ENCODE measurements at regions not wholly inside any gene's neighbourhood (a gene's known extent, or its start where the extent isn't known, plus 50 kb on each side); places are given as distances from the start of the nearest gene placed in this dataset.
"Not testable (repeated sequence)": the region's sequence is repeated elsewhere in the genome, so short reads cannot be mapped to it uniquely, and the experiment has no call there.

GRCh38 chr5:125236981-125237380 is 490.5 kb upstream of the ZNF608 start:
- 13% methylated on average over 1 of the region's 1 CpG for WGBS, 2 experiments
- no peak overlapping the region for H3K4me3 ChIP-seq (ENCODE audit: insufficient read depth, low read depth, low read length)
- no peaks in the 10 kb centered on the region for H3K9me3 ChIP-seq (ENCODE audit: control insufficient read depth, low read length)
- H3K27me3 ChIP-seq (ENCODE audit: control insufficient read depth, insufficient read depth, low read length, poor library complexity, severe bottlenecking), result no peaks in the 10 kb centered on the region
- H3K27ac ChIP-seq (ENCODE audit: insufficient read depth, low read depth, low read length, poor library complexity, severe bottlenecking), result no peak overlapping the region
- H3K36me3 ChIP-seq (ENCODE audit: control insufficient read depth, insufficient read depth, low read length), result no peaks in the 10 kb centered on the region
- peaks cover 4% of the 10 kb centered on the region for H3K4me1 ChIP-seq (ENCODE audit: control insufficient read depth, insufficient read depth, low read length)

GRCh38 chr5:125244531-125244930 is 498.1 kb upstream of the ZNF608 start:
- 88% methylated on average over 1 of the region's 2 CpGs for WGBS, 2 experiments
- Histone ChIP-seq H3K27me3 (ENCODE audit: control insufficient read depth, insufficient read depth, low read length, poor library complexity, severe bottlenecking) (no peaks in the 10 kb centered on the region), H3K36me3 (ENCODE audit: control insufficient read depth, insufficient read depth, low read length) (no peaks in the 10 kb centered on the region), H3K27ac (ENCODE audit: insufficient read depth, low read depth, low read length, poor library complexity, severe bottlenecking) (no peak overlapping the region), H3K9me3 (ENCODE audit: control insufficient read depth, low read length) (peaks cover 4% of the 10 kb centered on the region), H3K4me3 (ENCODE audit: insufficient read depth, low read depth, low read length) (no peak overlapping the region), H3K4me1 (ENCODE audit: control insufficient read depth, insufficient read depth, low read length) (no peaks in the 10 kb centered on the region)

- peaks cover 4% of the 10 kb centered on the region for H3K9me3 ChIP-seq (ENCODE audit: control insufficient read depth, low read length)
- no peak overlapping the region for H3K27ac ChIP-seq (ENCODE audit: insufficient read depth, low read depth, low read length, poor library complexity, severe bottlenecking)
- no peak overlapping the region for H3K4me3 ChIP-seq (ENCODE audit: insufficient read depth, low read depth, low read length)
- no peaks in the 10 kb centered on the region for H3K4me1 ChIP-seq (ENCODE audit: control insufficient read depth, insufficient read depth, low read length)
- WGBS, 2 experiments, result 91 to 93% methylated on average over 4 of the region's 4 CpGs
- H3K27me3 ChIP-seq (ENCODE audit: control insufficient read depth, insufficient read depth, low read length, poor library complexity, severe bottlenecking), result no peaks in the 10 kb centered on the region
- no peaks in the 10 kb centered on the region for H3K36me3 ChIP-seq (ENCODE audit: control insufficient read depth, insufficient read depth, low read length)
These were observed 498.8 kb upstream of the ZNF608 start for GRCh38 chr5:125245216-125245615.

- Histone ChIP-seq H3K4me1 (ENCODE audit: control insufficient read depth, insufficient read depth, low read length) (no peaks in the 10 kb centered on the region), H3K27ac (ENCODE audit: insufficient read depth, low read depth, low read length, poor library complexity, severe bottlenecking) (no peak overlapping the region), H3K27me3 (ENCODE audit: control insufficient read depth, insufficient read depth, low read length, poor library complexity, severe bottlenecking) (no peaks in the 10 kb centered on the region), H3K9me3 (ENCODE audit: control insufficient read depth, low read length) (peaks cover 4% of the 10 kb centered on the region), H3K36me3 (ENCODE audit: control insufficient read depth, insufficient read depth, low read length) (no peaks in the 10 kb centered on the region), H3K4me3 (ENCODE audit: insufficient read depth, low read depth, low read length) (no peak overlapping the region)
- 92 to 97% methylated on average over 2 of the region's 2 CpGs for WGBS, 2 experiments
These were observed 503.0 kb upstream of the ZNF608 start for GRCh38 chr5:125249400-125249799.

- H3K27ac ChIP-seq (ENCODE audit: insufficient read depth, low read depth, low read length, poor library complexity, severe bottlenecking), result no peak overlapping the region
- H3K27me3 ChIP-seq (ENCODE audit: control insufficient read depth, insufficient read depth, low read length, poor library complexity, severe bottlenecking), result no peaks in the 10 kb centered on the region
- H3K4me3 ChIP-seq (ENCODE audit: insufficient read depth, low read depth, low read length), result no peak overlapping the region
- no peaks in the 10 kb centered on the region for H3K36me3 ChIP-seq (ENCODE audit: control insufficient read depth, insufficient read depth, low read length)
- H3K4me1 ChIP-seq (ENCODE audit: control insufficient read depth, insufficient read depth, low read length), result no peaks in the 10 kb centered on the region
- peaks cover 4% of the 10 kb centered on the region for H3K9me3 ChIP-seq (ENCODE audit: control insufficient read depth, low read length)
These were observed 505.3 kb upstream of the ZNF608 start for GRCh38 chr5:125251703-125252102.

- not testable (repeated sequence) for H3K27me3 ChIP-seq (ENCODE audit: control insufficient read depth, insufficient read depth, low read length, poor library complexity, severe bottlenecking); H3K4me3 ChIP-seq (ENCODE audit: insufficient read depth, low read depth, low read length); H3K27ac ChIP-seq (ENCODE audit: insufficient read depth, low read depth, low read length, poor library complexity, severe bottlenecking); H3K36me3 ChIP-seq (ENCODE audit: control insufficient read depth, insufficient read depth, low read length); H3K4me1 ChIP-seq (ENCODE audit: control insufficient read depth, insufficient read depth, low read length); H3K9me3 ChIP-seq (ENCODE audit: control insufficient read depth, low read length)
- 93 to 96% methylated on average over 7 of the region's 7 CpGs for WGBS, 2 experiments
These were observed 507.2 kb upstream of the ZNF608 start for GRCh38 chr5:125253634-125254033.

GRCh38 chr5:125254267-125254666 is 507.8 kb upstream of the ZNF608 start:
- Histone ChIP-seq H3K27me3 (ENCODE audit: control insufficient read depth, insufficient read depth, low read length, poor library complexity, severe bottlenecking) (no peaks in the 10 kb centered on the region), H3K4me3 (ENCODE audit: insufficient read depth, low read depth, low read length) (no peak overlapping the region), H3K9me3 (ENCODE audit: control insufficient read depth, low read length) (no peaks in the 10 kb centered on the region), H3K27ac (ENCODE audit: insufficient read depth, low read depth, low read length, poor library complexity, severe bottlenecking) (no peak overlapping the region), H3K36me3 (ENCODE audit: control insufficient read depth, insufficient read depth, low read length) (no peaks in the 10 kb centered on the region), H3K4me1 (ENCODE audit: control insufficient read depth, insufficient read depth, low read length) (no peaks in the 10 kb centered on the region)
- 78 to 79% methylated on average over 3 of the region's 3 CpGs for WGBS, 2 experiments

- no peaks in the 10 kb centered on the region for H3K9me3 ChIP-seq (ENCODE audit: control insufficient read depth, low read length)
- no peaks in the 10 kb centered on the region for H3K27me3 ChIP-seq (ENCODE audit: control insufficient read depth, insufficient read depth, low read length, poor library complexity, severe bottlenecking)
- no peaks in the 10 kb centered on the region for H3K4me1 ChIP-seq (ENCODE audit: control insufficient read depth, insufficient read depth, low read length)
- WGBS, 2 experiments, result 90% methylated on average over 3 of the region's 3 CpGs
- no peak overlapping the region for H3K27ac ChIP-seq (ENCODE audit: insufficient read depth, low read depth, low read length, poor library complexity, severe bottlenecking)
- no peaks in the 10 kb centered on the region for H3K36me3 ChIP-seq (ENCODE audit: control insufficient read depth, insufficient read depth, low read length)
- H3K4me3 ChIP-seq (ENCODE audit: insufficient read depth, low read depth, low read length), result no peak overlapping the region
These were observed 509.9 kb upstream of the ZNF608 start for GRCh38 chr5:125256296-125256695.

GRCh38 chr5:125257057-125257972 is 510.9 kb upstream of the ZNF608 start:
- H3K4me3 ChIP-seq (ENCODE audit: insufficient read depth, low read depth, low read length), result no peak overlapping the region
- no peaks in the 10 kb centered on the region for H3K27me3 ChIP-seq (ENCODE audit: control insufficient read depth, insufficient read depth, low read length, poor library complexity, severe bottlenecking)
- 82 to 90% methylated on average over 4 of the region's 4 CpGs for WGBS, 2 experiments
- no peaks in the 10 kb centered on the region for H3K9me3 ChIP-seq (ENCODE audit: control insufficient read depth, low read length)
- no peak overlapping the region for H3K27ac ChIP-seq (ENCODE audit: insufficient read depth, low read depth, low read length, poor library complexity, severe bottlenecking)
- no peaks in the 10 kb centered on the region for H3K4me1 ChIP-seq (ENCODE audit: control insufficient read depth, insufficient read depth, low read length)
- no peaks in the 10 kb centered on the region for H3K36me3 ChIP-seq (ENCODE audit: control insufficient read depth, insufficient read depth, low read length)

- H3K36me3 ChIP-seq (ENCODE audit: control insufficient read depth, insufficient read depth, low read length), result no peaks in the 10 kb centered on the region
- no peaks in the 10 kb centered on the region for H3K9me3 ChIP-seq (ENCODE audit: control insufficient read depth, low read length)
- H3K27me3 ChIP-seq (ENCODE audit: control insufficient read depth, insufficient read depth, low read length, poor library complexity, severe bottlenecking), result no peaks in the 10 kb centered on the region
- H3K4me3 ChIP-seq (ENCODE audit: insufficient read depth, low read depth, low read length), result no peak overlapping the region
- no peaks in the 10 kb centered on the region for H3K4me1 ChIP-seq (ENCODE audit: control insufficient read depth, insufficient read depth, low read length)
- no peak overlapping the region for H3K27ac ChIP-seq (ENCODE audit: insufficient read depth, low read depth, low read length, poor library complexity, severe bottlenecking)
These were observed 511.6 kb upstream of the ZNF608 start for GRCh38 chr5:125257997-125258396.

Measured in ectodermal cell (in vitro differentiated cells).